Liver (tissue), 8 donors: ENCODE measurements at regions not wholly inside any gene's neighbourhood (a gene's known extent, or its start where the extent isn't known, plus 50 kb on each side); places are given as distances from the start of the nearest gene placed in this dataset.

ENCODE experiments used
- DNase-seq: peaks from one replicate; pipeline ENCODE4 v3.0.0-alpha.2; 2017; ENCODE audit warnings: low spot score
- H3K27ac ChIP-seq, 2 donors: one replicate each; pipeline ENCODE4 v1.7.0; 2013; ENCODE audit warnings: inconsistent platforms in 2 of 2, low read length in 2 of 2, control low read depth in 1 of 2, low read depth in 1 of 2, mild to moderate bottlenecking in 1 of 2
- H3K27me3 ChIP-seq, 4 donors: one replicate each; pipeline versions ENCODE4 v1.6.1 to v1.7.0; 2013; ENCODE audit warnings: low read length in 3 of 4, inconsistent platforms in 1 of 4, mild to moderate bottlenecking in 1 of 4, moderate library complexity in 1 of 4; ENCODE audit not compliant: control insufficient read depth in 4 of 4, insufficient read depth in 4 of 4
- H3K36me3 ChIP-seq, 4 donors: one replicate each; pipeline versions ENCODE4 v1.6.1 to v1.7.0; 2013; ENCODE audit warnings: low read length in 3 of 4, mild to moderate bottlenecking in 3 of 4, low read depth in 1 of 4, moderate library complexity in 1 of 4; ENCODE audit not compliant: control insufficient read depth in 4 of 4, insufficient read depth in 3 of 4
- H3K4me1 ChIP-seq, 4 donors: one replicate each; pipeline versions ENCODE4 v1.6.1 to v1.7.0; 2013; ENCODE audit warnings: low read length in 3 of 4, mild to moderate bottlenecking in 3 of 4, moderate library complexity in 1 of 4; ENCODE audit not compliant: control insufficient read depth in 4 of 4, insufficient read depth in 4 of 4
- H3K4me3 ChIP-seq, 3 donors: one replicate each; pipeline versions ENCODE4 v1.6.1 to v1.7.0; 2013; ENCODE audit warnings: low read length in 3 of 3, control low read depth in 1 of 3, low read depth in 1 of 3, mild to moderate bottlenecking in 1 of 3
- H3K9ac ChIP-seq, 2 donors: one replicate each; pipeline ENCODE4 v1.7.0; 2013; ENCODE audit warnings: low read length in 2 of 2, mild to moderate bottlenecking in 2 of 2, moderate library complexity in 2 of 2, control low read depth in 1 of 2, low read depth in 1 of 2
- H3K9me3 ChIP-seq, 4 donors: one replicate each; pipeline versions ENCODE4 v1.6.1 to v1.7.0; 2013; ENCODE audit warnings: low read length in 3 of 4; ENCODE audit not compliant: control insufficient read depth in 4 of 4
- EGR1 ChIP-seq, 2 donors: IDR thresholded peaks; 2 replicates each; pipeline ENCODE4 v1.6.1; 2016 to 2018; ENCODE audit warnings: antibody characterized with exemption in 2 of 2, low read depth in 2 of 2
- FOXA1 ChIP-seq: IDR thresholded peaks from 2 replicates; pipeline ENCODE4 v1.6.1; 2016; ENCODE audit warnings: antibody characterized with exemption
- FOXA2 ChIP-seq: IDR thresholded peaks from 2 replicates; pipeline ENCODE4 v1.6.1; 2016; ENCODE audit warnings: antibody characterized with exemption
- GABPA ChIP-seq, 2 donors: IDR thresholded peaks in 1 of 2; conservative IDR thresholded peaks in 1 of 2; 2 replicates each; pipeline ENCODE4 v1.6.1; 2016; ENCODE audit warnings: antibody characterized with exemption in 2 of 2, mild to moderate bottlenecking in 1 of 2, moderate library complexity in 1 of 2
- HNF4A ChIP-seq, 2 donors: conservative IDR thresholded peaks; 2 replicates each; pipeline ENCODE4 v1.6.1; 2016; ENCODE audit warnings: antibody characterized with exemption in 2 of 2, mild to moderate bottlenecking in 2 of 2
- HNF4G ChIP-seq: IDR thresholded peaks from 2 replicates; pipeline ENCODE4 v1.6.1; 2016; ENCODE audit warnings: antibody characterized with exemption
- NR2F2 ChIP-seq: IDR thresholded peaks from 2 replicates; pipeline ENCODE4 v1.6.1; 2016; ENCODE audit warnings: antibody characterized with exemption
- RXRA ChIP-seq, 2 donors: IDR thresholded peaks; 2 replicates each; pipeline ENCODE4 v1.6.1; 2017 to 2018; ENCODE audit warnings: antibody characterized with exemption in 2 of 2, mild to moderate bottlenecking in 1 of 2
- SP1 ChIP-seq: IDR thresholded peaks from 2 replicates; pipeline ENCODE4 v1.6.1; 2018; ENCODE audit warnings: antibody characterized with exemption, mild to moderate bottlenecking
- TAF1 ChIP-seq: conservative IDR thresholded peaks from 2 replicates; pipeline ENCODE4 v1.6.1; 2016; ENCODE audit warnings: antibody characterized with exemption, mild to moderate bottlenecking
- YY1 ChIP-seq: IDR thresholded peaks from 2 replicates; pipeline ENCODE4 v1.6.1; 2016; ENCODE audit warnings: antibody characterized with exemption, mild to moderate bottlenecking
- WGBS: extraction: QIAGEN DNeasy Blood & Tissue Kit; methylation state at CpG from one replicate; pipeline ENCODE4 v1.1.7; 2013; 5-methylcytosine and 5-hydroxymethylcytosine counted together
- TF ChIP-seq, protein P1 (sequence below): IDR thresholded peaks from 2 replicates; pipeline ENCODE4 v1.6.1; 2016; ENCODE audit warnings: antibody characterized with exemption
- TF ChIP-seq, protein P2 (sequence below): fragments of 150-350 bp; IDR thresholded peaks from 2 replicates; pipeline ENCODE4 v1.5.1; 2017; ENCODE audit warnings: improper control_type of control experiment, low read depth, low read length; ENCODE audit not compliant: missing input control
- TF ChIP-seq, protein P3 (sequence below): IDR thresholded peaks from 2 replicates; pipeline ENCODE4 v1.6.1; 2016; ENCODE audit warnings: antibody characterized with exemption
- TF ChIP-seq, protein P4 (sequence below): IDR thresholded peaks from 2 replicates; pipeline ENCODE4 v1.6.1; 2016; ENCODE audit warnings: antibody characterized with exemption, mild to moderate bottlenecking
- TF ChIP-seq, protein P5 (sequence below): IDR thresholded peaks from 2 replicates; pipeline ENCODE4 v1.6.1; 2016; ENCODE audit warnings: antibody characterized with exemption
- donor health status: healthy.
- donor health status: healthy.
- donor health status: healthy.
- donor health status: healthy.
- donor health status: healthy.

DNA sequence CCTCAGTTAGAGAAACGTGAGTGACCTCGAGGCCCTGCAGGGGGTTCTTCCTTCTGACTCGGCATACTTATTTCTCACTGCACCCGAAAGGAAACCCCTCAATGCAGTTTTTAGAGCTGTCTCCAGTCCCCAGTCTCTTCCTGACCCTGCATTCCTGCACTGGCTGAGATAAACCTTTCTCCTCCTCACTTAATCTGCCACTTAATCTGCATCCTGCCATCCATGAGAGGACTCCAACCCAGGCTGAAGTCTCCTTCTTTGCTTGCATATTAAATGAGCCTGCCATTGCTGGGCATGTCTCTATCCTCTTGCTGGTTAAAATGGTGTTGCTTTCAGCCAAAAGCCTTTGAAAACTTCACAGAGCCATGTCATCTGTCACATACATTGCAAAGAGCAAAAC is 125.6 kb upstream of the GATA6 start:
- WGBS, result 71% methylated on average over 4 of the region's 4 CpGs
- Histone ChIP-seq H3K9ac (no peak overlapping the region), H3K27ac (no peak overlapping the region), H3K4me1 (peaks cover 6 to 33% (median 18%) of the 10 kb centered on the region in 4 donors), H3K9me3 (no peaks in the 10 kb centered on the region), H3K27me3 (no peaks in the 10 kb centered on the region), H3K36me3 (no peaks in the 10 kb centered on the region), H3K4me3 (no peak overlapping the region)
- TF ChIP-seq, protein P1, sequence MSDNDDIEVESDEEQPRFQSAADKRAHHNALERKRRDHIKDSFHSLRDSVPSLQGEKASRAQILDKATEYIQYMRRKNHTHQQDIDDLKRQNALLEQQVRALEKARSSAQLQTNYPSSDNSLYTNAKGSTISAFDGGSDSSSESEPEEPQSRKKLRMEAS, result no peak
- no peak for TF ChIP-seq RXRA (IDR thresholded peaks at IDR 0.05)
- no peak for TF ChIP-seq YY1
- TF ChIP-seq, protein P2, sequence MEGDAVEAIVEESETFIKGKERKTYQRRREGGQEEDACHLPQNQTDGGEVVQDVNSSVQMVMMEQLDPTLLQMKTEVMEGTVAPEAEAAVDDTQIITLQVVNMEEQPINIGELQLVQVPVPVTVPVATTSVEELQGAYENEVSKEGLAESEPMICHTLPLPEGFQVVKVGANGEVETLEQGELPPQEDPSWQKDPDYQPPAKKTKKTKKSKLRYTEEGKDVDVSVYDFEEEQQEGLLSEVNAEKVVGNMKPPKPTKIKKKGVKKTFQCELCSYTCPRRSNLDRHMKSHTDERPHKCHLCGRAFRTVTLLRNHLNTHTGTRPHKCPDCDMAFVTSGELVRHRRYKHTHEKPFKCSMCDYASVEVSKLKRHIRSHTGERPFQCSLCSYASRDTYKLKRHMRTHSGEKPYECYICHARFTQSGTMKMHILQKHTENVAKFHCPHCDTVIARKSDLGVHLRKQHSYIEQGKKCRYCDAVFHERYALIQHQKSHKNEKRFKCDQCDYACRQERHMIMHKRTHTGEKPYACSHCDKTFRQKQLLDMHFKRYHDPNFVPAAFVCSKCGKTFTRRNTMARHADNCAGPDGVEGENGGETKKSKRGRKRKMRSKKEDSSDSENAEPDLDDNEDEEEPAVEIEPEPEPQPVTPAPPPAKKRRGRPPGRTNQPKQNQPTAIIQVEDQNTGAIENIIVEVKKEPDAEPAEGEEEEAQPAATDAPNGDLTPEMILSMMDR, result no peak
- no peak for TF ChIP-seq NR2F2
- no peak for TF ChIP-seq EGR1 (IDR thresholded peaks at IDR 0.05; ENCODE audit: low read depth in 2 of 2)
- TF ChIP-seq FOXA1, result no peak
- TF ChIP-seq, protein P3, sequence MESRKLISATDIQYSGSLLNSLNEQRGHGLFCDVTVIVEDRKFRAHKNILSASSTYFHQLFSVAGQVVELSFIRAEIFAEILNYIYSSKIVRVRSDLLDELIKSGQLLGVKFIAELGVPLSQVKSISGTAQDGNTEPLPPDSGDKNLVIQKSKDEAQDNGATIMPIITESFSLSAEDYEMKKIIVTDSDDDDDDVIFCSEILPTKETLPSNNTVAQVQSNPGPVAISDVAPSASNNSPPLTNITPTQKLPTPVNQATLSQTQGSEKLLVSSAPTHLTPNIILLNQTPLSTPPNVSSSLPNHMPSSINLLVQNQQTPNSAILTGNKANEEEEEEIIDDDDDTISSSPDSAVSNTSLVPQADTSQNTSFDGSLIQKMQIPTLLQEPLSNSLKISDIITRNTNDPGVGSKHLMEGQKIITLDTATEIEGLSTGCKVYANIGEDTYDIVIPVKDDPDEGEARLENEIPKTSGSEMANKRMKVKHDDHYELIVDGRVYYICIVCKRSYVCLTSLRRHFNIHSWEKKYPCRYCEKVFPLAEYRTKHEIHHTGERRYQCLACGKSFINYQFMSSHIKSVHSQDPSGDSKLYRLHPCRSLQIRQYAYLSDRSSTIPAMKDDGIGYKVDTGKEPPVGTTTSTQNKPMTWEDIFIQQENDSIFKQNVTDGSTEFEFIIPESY, result no peak
- TF ChIP-seq TAF1, result no peak
- TF ChIP-seq SP1, result no peak
- TF ChIP-seq, protein P4, sequence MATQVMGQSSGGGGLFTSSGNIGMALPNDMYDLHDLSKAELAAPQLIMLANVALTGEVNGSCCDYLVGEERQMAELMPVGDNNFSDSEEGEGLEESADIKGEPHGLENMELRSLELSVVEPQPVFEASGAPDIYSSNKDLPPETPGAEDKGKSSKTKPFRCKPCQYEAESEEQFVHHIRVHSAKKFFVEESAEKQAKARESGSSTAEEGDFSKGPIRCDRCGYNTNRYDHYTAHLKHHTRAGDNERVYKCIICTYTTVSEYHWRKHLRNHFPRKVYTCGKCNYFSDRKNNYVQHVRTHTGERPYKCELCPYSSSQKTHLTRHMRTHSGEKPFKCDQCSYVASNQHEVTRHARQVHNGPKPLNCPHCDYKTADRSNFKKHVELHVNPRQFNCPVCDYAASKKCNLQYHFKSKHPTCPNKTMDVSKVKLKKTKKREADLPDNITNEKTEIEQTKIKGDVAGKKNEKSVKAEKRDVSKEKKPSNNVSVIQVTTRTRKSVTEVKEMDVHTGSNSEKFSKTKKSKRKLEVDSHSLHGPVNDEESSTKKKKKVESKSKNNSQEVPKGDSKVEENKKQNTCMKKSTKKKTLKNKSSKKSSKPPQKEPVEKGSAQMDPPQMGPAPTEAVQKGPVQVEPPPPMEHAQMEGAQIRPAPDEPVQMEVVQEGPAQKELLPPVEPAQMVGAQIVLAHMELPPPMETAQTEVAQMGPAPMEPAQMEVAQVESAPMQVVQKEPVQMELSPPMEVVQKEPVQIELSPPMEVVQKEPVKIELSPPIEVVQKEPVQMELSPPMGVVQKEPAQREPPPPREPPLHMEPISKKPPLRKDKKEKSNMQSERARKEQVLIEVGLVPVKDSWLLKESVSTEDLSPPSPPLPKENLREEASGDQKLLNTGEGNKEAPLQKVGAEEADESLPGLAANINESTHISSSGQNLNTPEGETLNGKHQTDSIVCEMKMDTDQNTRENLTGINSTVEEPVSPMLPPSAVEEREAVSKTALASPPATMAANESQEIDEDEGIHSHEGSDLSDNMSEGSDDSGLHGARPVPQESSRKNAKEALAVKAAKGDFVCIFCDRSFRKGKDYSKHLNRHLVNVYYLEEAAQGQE, result no peak
- TF ChIP-seq HNF4G, result no peak
- TF ChIP-seq GABPA (IDR thresholded peaks at IDR 0.05 in 1 of 2, conservative IDR thresholded peaks at IDR 0.05 in 1 of 2), result no peak
- no peak for TF ChIP-seq FOXA2
- TF ChIP-seq, protein P5, sequence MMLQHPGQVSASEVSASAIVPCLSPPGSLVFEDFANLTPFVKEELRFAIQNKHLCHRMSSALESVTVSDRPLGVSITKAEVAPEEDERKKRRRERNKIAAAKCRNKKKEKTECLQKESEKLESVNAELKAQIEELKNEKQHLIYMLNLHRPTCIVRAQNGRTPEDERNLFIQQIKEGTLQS, result no peak
- TF ChIP-seq HNF4A (conservative IDR thresholded peaks at IDR 0.05), result no peak
- DNase-seq, result no peak
